ENCODE measurements at regions not wholly inside any gene's neighbourhood (a gene's known extent, or its start where the extent isn't known, plus 50 kb on each side); places are given as distances from the start of the nearest gene placed in this dataset.

- no peak for TF ChIP-seq POLR2AphosphoS5 (IDR thresholded peaks at IDR 0.05; ENCODE audit: low read depth, low read length)
- no peak for TF ChIP-seq REST (IDR thresholded peaks at IDR 0.05; ENCODE audit: insufficient read depth in 1 of 2, low read depth in 2 of 2, low read length in 2 of 2)
- no peak for TF ChIP-seq SIN3A (IDR thresholded peaks at IDR 0.05; ENCODE audit: borderline replicate concordance, insufficient read depth, low read length)
Observed at GRCh38 chr2:16281451-16282335, 341.3 kb downstream of the MYCN start.
